Medulla oblongata (tissue), 1 donor: ENCODE measurements at regions not wholly inside any gene's neighbourhood (a gene's known extent, or its start where the extent isn't known, plus 50 kb on each side); places are given as distances from the start of the nearest gene placed in this dataset.
"Not testable (repeated sequence)": the region's sequence is repeated elsewhere in the genome, so short reads cannot be mapped to it uniquely, and the experiment has no call there.

Source experiments
- DNase-seq: peaks from one replicate; pipeline ENCODE4 v3.0.0-alpha.2; 2015; ENCODE audit errors: extremely low spot score

DNA sequence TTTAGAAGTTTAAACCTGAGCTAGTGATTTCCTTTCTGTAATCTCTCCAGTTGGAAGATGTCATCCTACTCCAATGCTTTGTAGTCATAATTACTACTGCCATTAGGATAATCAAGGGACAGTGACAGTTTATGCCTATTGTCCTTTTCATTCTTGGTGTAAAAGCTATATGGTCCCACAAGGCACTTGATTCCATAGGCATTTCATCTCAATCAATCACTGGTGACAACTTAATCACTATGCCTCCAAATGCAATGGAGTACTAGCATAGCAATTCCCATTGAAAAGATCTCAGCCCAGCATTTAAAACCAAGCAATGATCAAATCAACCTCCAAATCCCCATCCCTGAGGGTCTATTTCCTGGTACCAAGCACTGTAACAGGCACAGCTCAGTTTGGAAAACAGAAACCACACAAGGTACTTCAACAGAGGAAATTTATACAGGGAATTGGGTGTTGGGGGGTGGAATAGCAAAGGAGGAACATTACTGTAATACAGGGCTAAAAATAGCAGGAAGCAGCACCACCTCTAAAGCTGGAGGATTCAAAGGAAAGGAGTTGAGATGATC is 51.0 kb downstream of the FHIP2A start:
- no peak for DNase-seq

DNA sequence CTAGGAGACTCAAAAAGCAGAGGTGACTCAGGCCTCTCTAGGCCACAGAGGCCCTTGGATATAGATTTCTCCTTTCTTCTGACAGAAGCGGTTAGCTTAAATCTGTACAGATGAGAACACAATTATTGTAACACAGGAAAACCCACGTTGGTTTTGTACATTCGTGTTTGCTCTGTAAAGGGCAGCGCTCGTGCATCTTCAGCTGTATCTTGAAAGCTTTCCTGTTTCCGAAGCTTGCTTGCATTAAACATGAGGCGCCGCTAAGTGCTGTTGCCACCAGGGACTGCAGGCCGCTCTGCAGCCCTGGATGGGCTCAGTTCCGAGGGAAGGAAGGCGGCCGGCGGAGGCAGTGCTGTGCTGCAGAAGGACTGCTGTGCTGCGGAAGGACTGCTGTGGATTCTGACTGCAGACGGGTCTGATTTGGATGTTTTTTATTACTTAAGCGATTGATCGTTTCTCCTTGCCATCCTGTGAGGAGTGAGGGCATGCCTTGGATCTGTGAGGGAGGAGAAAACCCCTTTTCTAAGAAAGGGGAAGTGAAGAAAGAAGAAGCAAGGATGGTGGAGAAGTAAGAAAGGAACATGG is 53.3 kb downstream of the FHIP2A start:
- peak; percentile 41 for DNase-seq

DNA sequence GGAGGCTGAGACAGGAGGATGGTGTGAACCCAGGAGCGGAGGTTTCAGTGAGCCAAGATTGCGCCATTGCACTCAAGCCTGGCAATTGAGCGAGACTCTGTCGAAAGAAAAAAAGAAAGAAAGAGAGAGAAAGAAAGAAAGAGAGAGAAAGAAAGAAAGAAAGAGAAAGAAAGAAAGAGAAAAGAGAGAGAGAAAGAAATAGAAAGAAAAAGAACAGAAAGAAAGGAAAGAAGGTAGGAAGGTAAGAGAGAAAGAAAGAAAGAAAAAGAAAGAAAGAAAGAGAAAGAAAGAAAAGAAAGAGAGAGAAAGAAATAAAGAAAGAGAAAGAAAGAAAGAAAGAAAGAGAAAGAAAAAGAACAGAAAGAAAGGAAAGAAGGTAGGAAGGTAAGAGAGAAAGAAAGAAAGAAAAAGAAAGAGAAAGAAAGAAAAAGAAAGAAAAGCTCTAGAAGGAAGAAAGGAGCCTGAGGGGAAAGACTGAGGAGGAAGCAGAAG is 54.1 kb downstream of the FHIP2A start:
- not testable (repeated sequence) for DNase-seq

DNA sequence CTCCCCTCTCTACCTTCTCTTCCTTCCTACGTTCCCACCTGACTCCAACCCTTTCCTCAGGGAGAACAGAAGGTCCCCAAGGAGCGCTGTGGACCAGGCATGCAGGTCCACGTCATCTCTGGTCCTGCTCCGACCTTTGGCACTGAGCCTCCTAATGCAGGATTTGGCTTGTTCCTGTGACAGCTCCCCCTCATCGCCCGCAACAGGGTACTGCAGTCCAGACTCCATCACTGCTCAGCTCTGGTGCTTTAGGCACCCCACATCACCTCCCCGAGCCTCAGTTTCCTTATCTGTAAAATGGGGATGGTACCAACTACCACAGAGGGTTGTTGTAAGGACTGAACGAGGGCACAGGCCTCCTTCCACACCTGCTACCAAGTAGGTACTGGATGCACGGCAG is 54.6 kb downstream of the FHIP2A start:
- no peak for DNase-seq

DNA sequence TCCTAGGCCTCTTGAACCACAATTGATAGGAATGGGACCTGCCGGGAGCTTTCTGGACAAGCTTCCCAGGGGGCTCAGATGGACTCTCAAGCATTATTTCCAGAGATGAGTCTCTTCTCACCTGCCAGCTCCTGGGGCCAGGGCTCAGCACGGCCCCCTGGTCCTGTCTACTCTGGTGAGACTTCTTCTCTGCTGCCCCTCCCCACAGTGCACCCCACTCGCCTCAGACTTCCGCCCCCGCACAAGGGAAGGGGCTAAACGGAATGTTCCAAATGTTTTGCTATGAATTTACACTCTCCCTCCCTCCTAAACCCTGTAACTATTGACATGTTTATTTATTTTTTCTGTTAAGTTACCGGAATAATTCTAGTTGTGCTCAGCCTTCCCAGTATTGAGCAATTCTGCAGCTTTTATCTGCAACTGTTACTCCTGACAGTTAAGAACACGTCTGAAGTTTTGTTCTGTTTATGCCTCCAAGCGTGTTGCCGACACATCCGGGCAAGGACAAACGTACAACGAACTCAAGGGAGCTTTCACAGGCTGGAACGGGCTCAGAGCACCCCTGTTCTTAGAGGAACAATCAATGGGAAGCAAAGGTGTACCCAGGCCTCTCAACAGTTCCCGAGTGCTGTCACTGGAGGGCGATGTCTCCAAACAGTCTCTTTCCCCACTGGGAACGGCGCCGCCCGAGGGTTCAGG is 55.2 kb downstream of the FHIP2A start:
- DNase-seq = peak; percentile 75

DNA sequence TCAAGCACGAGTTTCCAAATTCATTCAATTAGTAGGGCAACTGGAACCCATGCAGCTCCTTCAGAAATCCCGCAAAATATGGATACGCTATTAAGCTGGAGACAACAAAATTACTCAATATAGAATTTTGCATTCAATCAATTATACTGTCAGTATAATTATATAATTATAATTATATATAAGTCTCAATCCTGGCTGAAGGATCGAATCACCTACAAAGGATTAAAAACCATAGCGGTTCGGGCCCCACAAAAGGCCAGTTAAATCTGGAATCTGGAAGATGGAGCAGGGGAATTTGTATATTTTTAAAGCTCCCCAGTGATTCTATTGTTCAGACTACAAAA is 55.7 kb downstream of the FHIP2A start:
- DNase-seq = no peak

DNA sequence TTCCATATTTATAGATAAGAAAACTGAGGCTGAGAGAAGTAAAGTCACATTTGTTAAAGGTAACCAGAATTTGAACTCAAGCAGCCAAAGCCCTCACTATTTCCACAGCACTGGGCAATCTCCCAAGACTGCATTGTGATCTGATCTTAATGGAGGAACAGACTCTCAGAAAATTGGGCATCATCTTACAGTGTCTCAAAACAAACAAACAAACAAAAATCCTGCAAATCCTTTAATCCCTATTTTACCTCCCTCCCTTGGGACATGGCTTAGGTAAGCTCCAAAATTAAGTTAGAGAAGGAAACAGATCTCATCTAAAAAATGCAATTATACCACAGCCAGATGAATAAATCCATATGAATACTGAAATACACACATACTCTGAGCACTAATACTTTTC is 57.5 kb downstream of the FHIP2A start:
- peak; percentile 7 for DNase-seq

DNA sequence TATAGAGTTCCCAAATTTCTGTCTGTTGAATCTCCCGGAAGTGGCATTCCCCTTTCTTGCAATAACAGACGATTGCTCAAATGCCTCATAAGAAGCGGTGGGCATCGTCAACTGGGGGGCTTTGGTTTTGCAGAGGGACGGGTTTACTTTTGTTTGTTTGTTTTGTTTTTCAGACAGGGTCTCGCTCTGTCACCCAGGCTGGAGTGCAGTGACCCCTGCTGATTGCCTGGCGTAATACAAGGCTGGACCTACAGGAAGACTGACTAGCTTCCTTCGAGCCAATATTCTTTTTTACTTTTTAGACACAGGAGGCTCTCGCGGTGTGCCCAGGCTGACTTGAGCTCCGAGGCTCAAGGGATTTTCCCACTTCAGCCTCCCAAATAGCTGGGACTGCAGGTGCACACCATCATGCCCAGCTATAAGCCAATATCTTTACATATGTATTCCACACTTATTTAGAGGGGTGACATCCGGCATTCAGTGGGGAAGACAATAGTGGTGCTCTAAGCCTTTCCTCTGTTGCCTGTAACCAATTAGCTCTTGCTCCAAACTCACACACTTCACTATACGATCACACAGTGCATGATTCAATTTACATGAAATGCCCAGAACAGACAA is 58.1 kb downstream of the FHIP2A start:
- peak; percentile 27 for DNase-seq

DNA sequence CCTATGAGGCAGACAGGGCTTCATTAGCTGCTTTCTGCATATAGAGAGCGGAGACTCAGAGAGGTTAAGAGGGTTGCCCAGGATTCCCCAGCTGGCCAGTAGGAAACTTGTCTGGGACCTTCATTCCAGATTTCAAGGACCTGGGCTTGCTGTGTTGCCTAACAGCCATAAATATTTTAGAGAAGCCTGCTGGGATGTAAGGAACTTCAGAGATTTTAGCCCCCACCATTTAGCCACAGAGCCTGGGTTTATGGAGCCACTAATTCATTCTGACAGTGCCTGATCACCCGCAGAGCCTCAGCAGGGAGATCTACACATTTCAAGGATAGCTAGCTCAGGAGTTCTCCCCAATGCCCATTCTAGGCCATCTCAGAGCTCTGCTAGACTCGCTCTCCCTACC is 56.6 kb upstream of the TRUB1 start:
- no peak for DNase-seq

DNA sequence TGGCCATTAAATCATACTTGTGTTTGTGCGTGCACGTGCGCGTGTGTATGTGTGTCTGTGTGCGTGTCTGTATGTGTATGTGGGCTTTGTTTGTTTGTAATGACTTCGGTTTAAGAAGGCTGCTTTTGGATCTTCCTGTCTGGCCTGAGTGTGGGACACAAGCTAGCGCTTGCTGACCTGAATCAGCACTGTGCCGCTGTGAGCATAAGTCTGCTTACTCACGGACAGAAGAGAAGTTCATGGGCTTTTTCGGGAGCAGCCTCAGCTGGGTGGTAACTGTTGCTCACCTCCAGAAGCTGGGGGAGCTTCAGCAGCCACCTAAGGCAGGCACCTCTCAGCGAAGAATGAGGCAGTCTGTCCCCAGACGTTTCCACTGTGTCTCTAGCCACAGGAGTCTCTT is 56.1 kb upstream of the TRUB1 start:
- no peak for DNase-seq

DNA sequence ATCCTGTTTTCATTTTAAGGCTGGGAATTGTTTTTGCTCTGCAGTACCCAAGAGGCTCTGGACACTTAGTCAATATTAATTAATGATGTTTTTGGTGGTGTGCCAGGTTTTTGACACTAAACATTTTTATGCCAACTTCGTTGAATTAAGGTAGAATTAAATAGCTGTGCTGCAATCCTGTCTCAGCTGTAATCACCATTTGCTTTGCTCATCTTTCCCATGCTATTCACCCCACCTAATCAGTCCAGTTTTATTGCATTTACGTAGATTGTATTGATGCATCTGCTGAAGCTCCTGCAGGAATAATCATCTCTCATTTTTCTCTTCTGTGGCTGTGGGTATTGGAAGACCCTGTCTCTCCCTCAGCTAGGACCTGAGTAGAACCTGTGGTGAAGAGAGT is 52.6 kb upstream of the TRUB1 start:
- no peak for DNase-seq
